ENCODE measurements at regions not wholly inside any gene's neighbourhood (a gene's known extent, or its start where the extent isn't known, plus 50 kb on each side); places are given as distances from the start of the nearest gene placed in this dataset.

GRCh38 chr3:187902041-187902471 is 156.8 kb upstream of the BCL6 start:
- DNase-seq = no peak

DNA sequence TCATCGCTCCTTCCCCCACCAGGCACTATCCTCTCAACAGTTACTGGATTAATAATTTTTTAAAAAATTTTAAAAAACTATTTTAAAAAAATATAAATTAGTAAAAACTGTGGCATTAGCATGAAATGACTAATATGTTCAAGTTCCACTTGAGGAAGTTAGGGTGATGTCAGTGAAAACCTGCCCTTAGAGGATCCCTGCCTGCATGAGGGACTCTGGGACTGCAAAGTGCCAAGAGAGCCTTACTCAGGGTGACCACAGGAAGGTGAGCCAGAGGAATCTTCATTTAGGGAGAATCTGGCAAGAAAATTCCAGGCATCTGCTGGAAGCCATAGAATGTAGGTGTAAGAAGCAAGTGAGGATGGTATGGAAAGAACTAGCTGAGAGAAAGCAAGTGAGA is 157.7 kb upstream of the BCL6 start:
- DNase-seq = no peak

DNA sequence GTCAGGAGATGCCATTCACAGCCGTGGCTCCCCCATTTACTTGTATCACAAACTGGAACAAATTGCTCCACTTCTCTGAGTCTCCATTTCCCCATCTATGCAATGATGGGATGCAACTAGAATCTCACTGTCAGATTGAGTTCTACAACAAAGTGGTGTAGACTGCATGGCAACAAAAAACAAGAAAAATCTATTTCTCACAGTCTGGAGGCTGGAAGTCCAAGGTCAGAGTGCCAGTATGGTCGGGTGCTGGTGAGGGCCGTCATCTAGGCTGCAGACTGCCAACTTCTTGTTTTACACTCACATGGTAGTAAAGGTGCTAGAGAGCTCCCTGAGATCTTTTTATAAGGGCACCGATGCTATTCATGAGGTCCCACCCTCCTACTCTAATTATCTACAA is 158.4 kb upstream of the BCL6 start:
- no peak for DNase-seq

DNA sequence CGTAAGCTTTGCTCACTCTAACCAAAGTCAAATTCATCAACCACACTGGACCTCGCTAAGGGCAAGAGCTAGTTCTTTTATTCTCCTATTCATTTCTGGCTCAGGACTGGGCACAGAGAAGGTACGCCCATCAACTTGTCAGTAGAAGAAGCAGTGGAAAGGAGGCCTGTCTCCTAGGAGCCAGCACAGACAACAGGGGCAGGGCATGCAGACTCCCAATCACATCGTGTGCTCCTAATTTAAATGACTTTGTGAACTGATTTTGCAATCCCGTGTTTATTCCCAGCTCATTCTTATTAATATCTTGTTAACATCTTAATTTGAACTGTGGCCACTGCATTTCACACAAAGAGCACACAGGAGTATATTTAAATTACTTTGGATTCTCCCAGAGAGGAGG is 161.1 kb upstream of the BCL6 start:
- no peak for DNase-seq

DNA sequence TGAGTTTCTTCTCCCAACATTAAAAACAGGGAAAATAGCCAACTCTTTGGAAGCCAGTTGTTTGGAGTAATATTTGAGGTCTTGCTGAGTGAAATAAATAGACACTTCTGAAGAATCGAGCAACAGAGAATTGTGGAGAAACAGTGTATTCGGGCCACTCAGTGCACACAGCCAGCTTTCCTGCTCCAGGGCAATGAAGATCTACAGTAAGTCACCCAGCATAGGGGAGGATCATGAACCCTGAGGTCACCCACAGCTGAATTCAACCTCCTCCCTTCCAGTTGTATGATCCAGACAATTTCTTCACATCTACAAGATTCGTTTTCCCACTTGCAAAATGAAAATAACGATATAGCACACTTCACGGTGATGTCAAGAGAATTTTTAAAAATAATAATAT is 161.7 kb upstream of the BCL6 start:
- no peak for DNase-seq

DNA sequence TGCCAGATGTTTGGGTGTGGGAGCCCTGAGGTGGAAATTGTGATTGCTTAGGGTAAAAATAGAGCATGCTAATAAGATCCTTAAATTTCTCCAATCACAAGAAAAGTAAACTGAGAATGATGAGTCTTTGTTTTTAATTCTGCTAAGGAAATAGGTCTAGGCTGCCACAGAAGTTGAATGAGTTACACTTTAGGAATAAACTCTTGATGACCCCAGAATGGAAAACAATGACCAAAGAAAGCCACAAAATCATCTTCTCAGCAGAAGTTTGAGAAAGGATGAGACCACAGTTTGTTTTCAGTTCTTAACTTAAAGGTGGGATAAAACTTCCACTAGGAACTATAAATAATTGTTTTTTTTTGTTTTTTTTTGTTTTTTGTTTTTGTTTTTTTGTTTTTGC is 164.6 kb upstream of the BCL6 start:
- DNase-seq = no peak

- no peak for DNase-seq
Observed at GRCh38 chr3:187912007-187912406, 166.7 kb upstream of the BCL6 start.

- DNase-seq = no peak
Observed at GRCh38 chr3:187913617-187914033, 168.4 kb upstream of the BCL6 start.

- no peak for DNase-seq
Observed at GRCh38 chr3:187914231-187914630, 169.0 kb upstream of the BCL6 start.

DNA sequence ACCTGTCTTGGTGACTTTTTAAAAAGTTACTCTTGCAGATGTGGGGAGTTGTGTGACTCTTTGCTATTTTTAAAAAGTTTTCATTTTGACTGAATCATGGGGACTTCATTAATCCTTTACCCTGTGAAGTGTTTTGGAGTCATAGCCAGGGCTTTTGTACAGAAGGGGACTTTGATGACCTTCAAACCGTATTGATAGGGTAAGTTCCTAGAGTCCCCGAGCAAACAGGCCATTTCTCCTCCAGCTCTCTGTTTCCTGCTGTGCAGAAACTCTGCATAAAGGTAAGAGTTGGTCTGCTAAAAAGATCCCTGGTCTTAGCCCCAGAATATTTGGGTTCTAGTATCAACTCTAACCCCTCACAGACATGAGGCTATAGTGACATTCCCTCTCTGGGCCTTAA is 170.8 kb upstream of the BCL6 start:
- no peak for DNase-seq

DNA sequence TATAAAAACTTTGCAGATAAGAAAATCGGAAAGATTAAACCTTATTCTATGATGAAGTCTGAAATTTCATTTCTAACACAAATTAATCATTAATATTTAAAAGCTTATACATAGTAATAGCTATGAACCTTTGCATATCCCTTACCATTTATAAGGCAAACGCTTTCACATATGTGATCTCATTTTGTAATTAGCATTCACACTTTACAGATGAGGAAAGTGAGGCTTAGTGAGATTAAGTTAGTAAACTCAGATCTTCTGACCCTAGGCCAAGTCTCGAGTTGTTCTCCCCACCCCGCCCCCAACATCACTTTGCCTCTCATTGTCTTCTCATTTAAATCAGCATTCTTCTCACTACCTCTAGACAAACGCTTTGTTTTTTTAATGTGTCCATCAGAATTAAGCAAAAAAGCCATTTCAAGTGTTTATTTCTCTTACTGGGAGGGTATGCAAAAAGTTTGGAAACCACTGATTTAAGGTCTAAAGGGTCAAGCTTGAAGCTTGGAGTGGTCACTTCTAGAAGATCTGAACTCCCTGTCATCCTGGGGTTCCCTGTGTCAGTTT is 172.9 kb upstream of the BCL6 start:
- DNase-seq = no peak

- DNase-seq = peak; percentile 67
Observed at GRCh38 chr3:187919048-187919447, 173.8 kb upstream of the BCL6 start.

- DNase-seq = no peak
Observed at GRCh38 chr3:187919544-187919943, 174.3 kb upstream of the BCL6 start.

DNA sequence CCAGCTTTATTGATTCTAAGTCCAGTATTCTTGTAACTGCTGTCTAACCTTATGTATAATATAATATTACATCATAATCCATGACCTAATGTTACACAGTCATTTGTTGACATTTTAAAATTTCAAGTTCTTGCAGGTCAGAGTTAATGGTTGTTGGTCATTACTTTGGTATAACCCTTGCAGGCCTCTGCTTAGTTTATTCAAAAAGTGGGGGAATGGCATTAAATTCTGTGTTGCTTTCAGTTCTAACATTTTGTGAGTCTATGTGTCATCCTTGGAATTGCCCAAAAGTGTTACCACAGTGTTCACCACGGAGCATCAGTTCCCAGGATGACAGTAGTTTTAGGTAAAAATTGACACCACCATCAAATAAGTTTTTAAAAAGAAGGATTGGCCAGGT is 174.8 kb upstream of the BCL6 start:
- DNase-seq = no peak

DNA sequence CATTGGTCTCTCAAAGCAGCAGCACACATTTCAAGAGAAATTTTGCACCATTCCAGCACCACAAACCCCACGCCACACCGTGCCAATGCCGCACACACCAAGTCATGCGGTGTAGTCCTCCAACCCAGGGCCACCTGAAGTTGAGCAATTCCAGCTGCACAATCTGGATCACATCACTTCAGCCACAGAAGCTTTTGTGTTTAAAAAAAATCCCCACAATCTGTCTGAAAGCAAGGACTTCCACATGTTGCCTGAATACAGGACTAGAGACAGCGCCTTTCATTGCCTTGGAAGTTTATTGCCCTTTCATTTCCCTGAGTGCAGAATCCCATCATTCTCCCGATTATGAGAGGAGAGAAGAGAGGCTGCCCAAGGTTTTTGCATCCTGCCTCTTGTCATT is 175.6 kb upstream of the BCL6 start:
- DNase-seq = no peak

DNA sequence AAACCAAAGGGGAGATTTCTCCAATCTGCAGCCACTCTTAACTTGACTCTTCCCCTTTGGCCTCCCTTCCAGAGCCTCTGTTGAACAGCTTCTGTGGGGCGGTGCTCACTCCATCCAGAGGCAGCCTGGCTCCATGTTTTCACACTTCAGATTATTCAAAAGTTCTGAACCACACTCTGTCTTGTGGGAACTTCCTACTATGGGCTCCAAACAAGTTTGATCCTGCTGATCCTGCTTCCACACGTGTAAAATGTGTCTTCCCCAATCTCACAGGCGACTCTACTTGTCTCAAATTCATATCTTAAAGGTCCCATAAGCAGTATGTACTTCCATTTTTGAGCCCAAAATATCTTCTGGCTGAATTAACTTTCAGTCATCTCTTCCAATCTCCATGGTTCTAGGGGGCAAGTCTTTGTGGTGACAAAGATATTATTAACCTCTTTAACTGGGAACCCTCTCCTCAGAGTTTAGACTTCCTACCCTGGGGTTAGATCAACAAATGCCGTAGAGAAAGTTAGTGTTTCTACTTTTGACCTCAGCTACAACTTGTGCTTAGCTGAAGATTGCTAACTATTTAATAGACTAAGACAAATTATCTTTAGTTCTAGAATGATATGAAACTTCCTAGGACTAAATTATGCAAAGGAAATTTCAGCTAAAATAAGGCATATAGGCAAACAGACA is 176.3 kb upstream of the BCL6 start:
- no peak for DNase-seq

- DNase-seq = peak; percentile 46
Observed at GRCh38 chr3:187922704-187923416, 177.6 kb upstream of the BCL6 start.

DNA sequence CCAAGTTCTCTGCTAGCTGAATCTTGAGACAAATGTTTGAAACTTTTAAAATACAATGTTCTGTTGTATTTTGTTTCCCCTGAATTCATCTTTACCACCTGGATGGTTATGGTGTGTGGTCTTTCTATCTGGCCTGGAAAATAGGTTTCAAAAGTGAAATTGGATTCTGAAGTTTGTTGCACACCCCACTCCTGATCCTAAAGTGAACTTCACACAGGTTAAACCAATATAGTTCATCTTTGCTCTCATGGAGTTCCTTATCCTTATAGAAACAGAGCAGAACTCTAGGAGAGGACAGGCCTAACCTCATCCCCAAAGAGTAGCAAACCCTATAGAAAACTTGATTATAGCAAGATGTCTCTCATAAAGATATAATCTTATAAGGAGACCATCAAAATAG is 179.4 kb upstream of the BCL6 start:
- DNase-seq = no peak

DNA sequence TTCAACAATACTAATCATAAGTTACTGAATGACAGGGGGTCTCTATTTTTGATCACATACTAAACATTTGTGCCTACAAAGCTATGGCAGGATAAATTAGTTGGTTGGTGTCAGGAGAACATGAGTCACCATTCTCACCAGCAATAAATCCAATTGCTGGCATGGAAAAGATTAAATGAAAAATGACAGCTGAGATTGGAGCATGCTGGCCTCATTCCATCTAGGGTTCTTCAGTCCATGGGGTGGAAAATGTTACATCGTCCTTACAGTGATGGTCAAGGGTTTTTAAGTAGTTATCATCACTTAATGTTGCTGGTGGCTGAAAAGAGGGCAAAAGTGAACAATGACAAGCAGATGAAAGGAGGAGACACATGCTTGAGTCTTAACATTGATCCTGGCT is 180.1 kb upstream of the BCL6 start:
- no peak for DNase-seq

DNA sequence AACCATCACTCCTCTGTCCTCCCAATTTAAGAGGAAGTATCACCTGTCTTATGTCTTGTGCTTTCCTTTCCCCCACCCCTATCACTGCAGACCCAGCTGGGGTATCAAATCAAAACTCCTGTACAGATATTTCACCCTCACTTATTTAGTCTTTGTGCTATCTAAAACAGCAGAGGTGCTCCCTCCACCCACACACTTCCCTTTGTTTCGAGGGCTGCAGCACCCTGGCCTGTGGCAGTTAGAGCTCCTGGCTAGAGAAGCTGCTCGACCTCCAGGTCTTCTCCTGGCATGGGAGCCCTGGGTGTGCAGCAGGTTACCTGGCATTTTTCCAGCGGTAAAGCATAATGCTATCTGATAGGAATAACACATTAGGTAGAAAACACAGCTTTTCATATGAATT is 181.4 kb upstream of the BCL6 start:
- DNase-seq = no peak

- DNase-seq = no peak
Observed at GRCh38 chr3:187927565-187927964, 182.3 kb upstream of the BCL6 start.

DNA sequence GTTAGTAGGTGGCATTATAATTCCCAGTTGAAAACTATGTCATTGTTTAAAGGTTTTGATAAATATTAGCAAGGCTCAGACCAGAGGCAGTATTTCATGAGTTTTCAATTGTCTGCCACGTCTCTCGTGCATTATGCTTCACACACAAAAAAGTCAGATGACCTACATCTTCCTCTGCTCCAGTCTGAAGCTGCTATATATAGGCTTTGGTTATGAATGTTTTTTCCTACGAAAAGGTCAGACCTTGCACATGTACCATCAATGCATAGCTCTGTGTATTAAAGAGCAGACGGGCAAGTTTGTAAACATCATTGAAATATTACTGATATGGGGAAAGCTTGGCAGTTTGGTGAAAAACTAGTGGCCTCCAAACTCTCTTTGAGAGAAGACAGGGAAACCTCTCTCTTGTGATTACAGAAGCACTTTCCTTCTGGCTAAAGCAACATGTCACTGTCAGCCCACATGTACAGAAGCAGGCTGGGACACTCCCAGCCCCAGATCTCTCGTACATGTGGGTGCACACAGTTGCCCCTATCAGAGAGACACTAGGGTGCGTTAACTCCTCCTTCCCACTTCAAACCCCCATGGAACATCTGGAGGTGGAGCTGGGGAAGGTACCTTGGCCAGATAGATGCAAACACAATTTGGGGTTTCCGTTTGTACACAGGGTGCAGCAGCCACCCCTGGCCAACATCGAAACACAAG is 184.0 kb upstream of the BCL6 start:
- DNase-seq = no peak

- no peak for DNase-seq
Observed at GRCh38 chr3:187930021-187930420, 184.8 kb upstream of the BCL6 start.

DNA sequence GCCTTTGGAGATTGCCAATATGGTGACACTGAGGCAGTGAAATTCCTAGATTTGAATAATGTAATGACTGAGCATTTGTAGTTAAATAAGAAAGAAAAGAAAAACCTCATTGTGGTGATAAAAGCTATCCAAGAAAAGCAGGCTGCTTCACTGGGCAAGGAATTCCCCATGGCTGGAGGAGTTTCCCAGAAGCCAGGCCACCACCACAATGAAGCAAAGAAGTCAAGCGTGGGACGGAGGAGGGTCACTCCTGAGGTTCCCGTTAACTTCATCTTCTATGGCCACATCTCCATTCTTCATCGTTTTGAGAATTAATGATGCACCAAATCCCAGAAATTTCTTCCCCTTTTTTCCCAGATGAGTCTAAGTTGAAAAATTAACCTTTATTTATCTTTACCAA is 185.8 kb upstream of the BCL6 start:
- DNase-seq = no peak

All from stimulated activated CD8-positive, alpha-beta memory T cell treated with anti-CD3 and anti-CD28 coated beads, Interleukin-4, amount 100 ng/mL, for 48 hours (primary cell).